SK-N-SH treated with all-trans-retinoic acid at 6 μM for 48 hours (cell line): ENCODE measurements at regions not wholly inside any gene's neighbourhood (a gene's known extent, or its start where the extent isn't known, plus 50 kb on each side); places are given as distances from the start of the nearest gene placed in this dataset.

Source experiments
- ESRRG ChIP-seq: fragments of 250-450 bp; sonication (Bioruptor Pico); IDR thresholded peaks from 2 replicates; pipeline ENCODE4 v1.6.1; 2021; ENCODE audit warnings: mild to moderate bottlenecking
- OSR1 ChIP-seq: fragments of 250-450 bp; sonication (Bioruptor Pico); IDR thresholded peaks from 2 replicates; pipeline ENCODE4 v1.8.0; 2022; ENCODE audit warnings: moderate library complexity, mild to moderate bottlenecking, inconsistent platforms
- PATZ1 ChIP-seq: fragments of 250-450 bp; sonication (Bioruptor Pico); IDR thresholded peaks from 2 replicates; pipeline ENCODE4 v1.8.0; 2020; ENCODE audit warnings: mild to moderate bottlenecking, moderate library complexity, borderline replicate concordance
- POU6F1 ChIP-seq: fragments of 250-450 bp; sonication (Bioruptor Pico); IDR thresholded peaks from 2 replicates; pipeline ENCODE4 v1.8.0; 2021; ENCODE audit warnings: low read depth, mild to moderate bottlenecking, moderate library complexity, borderline replicate concordance
- RARB ChIP-seq: fragments of 250-450 bp; sonication (Bioruptor Pico); IDR thresholded peaks from 2 replicates; pipeline ENCODE4 v1.8.0; 2021; ENCODE audit warnings: mild to moderate bottlenecking, moderate library complexity
- SNAI2 ChIP-seq: fragments of 250-450 bp; sonication (Bioruptor Pico); IDR thresholded peaks from 2 replicates; pipeline ENCODE4 v1.5.0; 2020; ENCODE audit warnings: mild to moderate bottlenecking, moderate library complexity
- TCF4 ChIP-seq: fragments of 250-450 bp; sonication (Bioruptor Pico); IDR thresholded peaks from 2 replicates; pipeline ENCODE4 v1.8.0; 2021; ENCODE audit warnings: mild to moderate bottlenecking, moderate library complexity, borderline replicate concordance
- ZFP3 ChIP-seq: fragments of 250-450 bp; sonication (Bioruptor Pico); IDR thresholded peaks from 2 replicates; pipeline ENCODE4 v1.5.0; 2020; ENCODE audit warnings: mild to moderate bottlenecking, moderate library complexity
- ZFP30 ChIP-seq: fragments of 450-650 bp; formaldehyde crosslinking; IDR thresholded peaks from 2 replicates; pipeline ENCODE4 v1.5.0; 2022; ENCODE audit warnings: mild to moderate bottlenecking, moderate library complexity
- ZNF70 ChIP-seq: fragments of 450-650 bp; formaldehyde crosslinking; IDR thresholded peaks from 2 replicates; pipeline ENCODE4 v1.5.0; 2020; ENCODE audit warnings: mild to moderate bottlenecking, moderate library complexity
- TF ChIP-seq, protein P1 (sequence below): fragments of 250-450 bp; sonication (Bioruptor Pico); IDR thresholded peaks from 2 replicates; pipeline ENCODE4 v1.5.1; 2020; ENCODE audit warnings: low read depth, mild to moderate bottlenecking, moderate library complexity

DNA sequence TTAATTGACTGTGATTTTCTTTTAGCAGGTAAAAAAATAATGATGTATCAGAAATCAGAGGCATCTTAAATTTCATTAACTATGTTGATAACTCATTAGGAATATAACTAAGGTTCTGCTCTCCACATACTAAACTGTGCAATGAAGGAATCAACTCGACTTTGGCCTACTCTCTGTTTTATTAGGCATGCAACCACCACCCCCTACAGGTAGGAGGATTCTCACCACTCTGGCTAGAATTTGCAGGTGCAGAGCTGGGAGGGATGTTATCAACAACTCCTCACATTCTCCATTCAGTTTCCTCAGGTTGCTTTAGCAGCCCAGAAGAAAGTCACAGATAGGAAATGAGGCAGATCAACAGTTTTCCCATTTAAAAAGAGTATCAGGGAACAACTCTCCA lies 160.1 kb downstream of the COX18 start:
- TF ChIP-seq PATZ1 (CRISPR knock-in tag) (no peak), SNAI2 (CRISPR knock-in tag) (no peak), OSR1 (no peak), ZFP30 (CRISPR knock-in tag) (no peak), POU6F1 (CRISPR knock-in tag) (no peak), TCF4 (CRISPR knock-in tag) (no peak), ESRRG (CRISPR knock-in tag) (no peak), ZFP3 (CRISPR knock-in tag) (no peak), RARB (CRISPR knock-in tag) (no peak), ZNF70 (no peak)
- TF ChIP-seq, protein P1, sequence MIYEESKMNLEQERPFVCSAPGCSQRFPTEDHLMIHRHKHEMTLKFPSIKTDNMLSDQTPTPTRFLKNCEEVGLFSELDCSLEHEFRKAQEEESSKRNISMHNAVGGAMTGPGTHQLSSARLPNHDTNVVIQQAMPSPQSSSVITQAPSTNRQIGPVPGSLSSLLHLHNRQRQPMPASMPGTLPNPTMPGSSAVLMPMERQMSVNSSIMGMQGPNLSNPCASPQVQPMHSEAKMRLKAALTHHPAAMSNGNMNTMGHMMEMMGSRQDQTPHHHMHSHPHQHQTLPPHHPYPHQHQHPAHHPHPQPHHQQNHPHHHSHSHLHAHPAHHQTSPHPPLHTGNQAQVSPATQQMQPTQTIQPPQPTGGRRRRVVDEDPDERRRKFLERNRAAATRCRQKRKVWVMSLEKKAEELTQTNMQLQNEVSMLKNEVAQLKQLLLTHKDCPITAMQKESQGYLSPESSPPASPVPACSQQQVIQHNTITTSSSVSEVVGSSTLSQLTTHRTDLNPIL (CRISPR knock-in tag), result no peak
